ENCODE measurements at regions not wholly inside any gene's neighbourhood (a gene's known extent, or its start where the extent isn't known, plus 50 kb on each side); places are given as distances from the start of the nearest gene placed in this dataset.

DNA sequence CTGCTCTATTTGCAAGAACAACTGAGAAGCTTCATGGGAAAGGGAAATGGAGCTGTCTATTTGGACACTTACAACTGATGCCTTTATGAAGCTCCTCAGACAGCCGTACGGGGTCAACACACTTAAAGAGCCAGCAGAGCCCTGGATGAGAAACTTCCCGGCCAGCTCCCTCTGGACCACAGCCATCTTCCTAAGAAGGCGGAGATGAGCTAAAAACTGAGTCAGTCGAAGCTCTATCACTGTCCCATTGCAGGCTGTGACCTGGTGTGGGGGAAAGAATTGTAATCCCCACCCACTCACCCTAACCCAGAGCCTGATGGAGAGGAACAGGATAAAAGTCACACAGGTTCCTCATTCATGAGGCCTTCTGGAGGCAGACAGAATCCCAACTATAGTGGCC lies 360.4 kb upstream of the JARID2 start:
- TF ChIP-seq, protein P1, sequence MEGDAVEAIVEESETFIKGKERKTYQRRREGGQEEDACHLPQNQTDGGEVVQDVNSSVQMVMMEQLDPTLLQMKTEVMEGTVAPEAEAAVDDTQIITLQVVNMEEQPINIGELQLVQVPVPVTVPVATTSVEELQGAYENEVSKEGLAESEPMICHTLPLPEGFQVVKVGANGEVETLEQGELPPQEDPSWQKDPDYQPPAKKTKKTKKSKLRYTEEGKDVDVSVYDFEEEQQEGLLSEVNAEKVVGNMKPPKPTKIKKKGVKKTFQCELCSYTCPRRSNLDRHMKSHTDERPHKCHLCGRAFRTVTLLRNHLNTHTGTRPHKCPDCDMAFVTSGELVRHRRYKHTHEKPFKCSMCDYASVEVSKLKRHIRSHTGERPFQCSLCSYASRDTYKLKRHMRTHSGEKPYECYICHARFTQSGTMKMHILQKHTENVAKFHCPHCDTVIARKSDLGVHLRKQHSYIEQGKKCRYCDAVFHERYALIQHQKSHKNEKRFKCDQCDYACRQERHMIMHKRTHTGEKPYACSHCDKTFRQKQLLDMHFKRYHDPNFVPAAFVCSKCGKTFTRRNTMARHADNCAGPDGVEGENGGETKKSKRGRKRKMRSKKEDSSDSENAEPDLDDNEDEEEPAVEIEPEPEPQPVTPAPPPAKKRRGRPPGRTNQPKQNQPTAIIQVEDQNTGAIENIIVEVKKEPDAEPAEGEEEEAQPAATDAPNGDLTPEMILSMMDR (IDR thresholded peaks at IDR 0.05; ENCODE audit: control extremely low read depth, extremely low read depth) = no peak
- 78 to 86% methylated on average over 5 of the region's 5 CpGs for WGBS, 2 donors
- peak in 1 of 3 donors; percentile 29 for DNase-seq

DNA sequence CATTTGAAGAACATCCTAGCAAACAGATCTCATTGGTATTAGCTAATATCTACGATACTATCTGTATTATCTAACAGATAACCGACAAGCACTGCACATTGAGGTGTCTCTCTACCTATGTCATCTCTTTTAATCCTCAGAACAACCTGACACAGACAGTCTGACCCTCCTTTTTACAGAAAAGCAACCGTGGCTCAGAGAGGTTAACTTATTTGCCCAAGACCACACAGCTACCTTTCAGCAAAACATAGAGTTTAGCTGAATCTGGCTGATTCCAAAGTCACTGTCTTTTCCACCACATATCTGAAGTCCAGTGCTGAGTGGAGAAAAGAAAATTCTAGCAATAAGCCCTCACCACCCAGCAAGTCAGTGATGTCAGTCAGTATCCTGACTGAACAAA lies 358.7 kb upstream of the JARID2 start:
- TF ChIP-seq, protein P1 (IDR thresholded peaks at IDR 0.05; ENCODE audit: control extremely low read depth, extremely low read depth) = no peak
- ATAC-seq (ENCODE audit: insufficient read depth, low FRiP score) = no peak
- Histone ChIP-seq H3K4me3 (no peak overlapping the region), H3K9ac (ENCODE audit: insufficient read depth in 1 of 2, low read length in 2 of 2) (no peak overlapping the region), H3K27me3 (ENCODE audit: control insufficient read depth in 3 of 3, insufficient read depth in 3 of 3, low read length in 2 of 3) (no peaks in the 10 kb centered on the region), H3K27ac (ENCODE audit: low read depth in 1 of 2, low read length in 1 of 2) (no peak overlapping the region), H3K9me3 (ENCODE audit: control insufficient read depth in 4 of 4, insufficient read depth in 3 of 4, low read length in 3 of 4) (no peaks in the 10 kb centered on the region), H3K36me3 (ENCODE audit: control insufficient read depth in 4 of 4, insufficient read depth in 4 of 4, low read length in 4 of 4) (no peaks in the 10 kb centered on the region), H3K4me1 (ENCODE audit: control insufficient read depth in 5 of 5, insufficient read depth in 5 of 5, low read length in 5 of 5) (peaks cover 4 to 14% (median 5%) of the 10 kb centered on the region in 5 donors)
- no peak for DNase-seq
- 92 to 94% methylated on average over 3 of the region's 3 CpGs for WGBS, 2 donors

More for the DNA sequence above, 360.4 kb upstream of the JARID2 start:
- ATAC-seq (ENCODE audit: insufficient read depth, low FRiP score) = no peak
- H3K9ac ChIP-seq (ENCODE audit: insufficient read depth in 1 of 2, low read length in 2 of 2) = no peak overlapping the region
- no peaks in the 10 kb centered on the region for H3K27me3 ChIP-seq (ENCODE audit: control insufficient read depth in 3 of 3, insufficient read depth in 3 of 3, low read length in 2 of 3)
- peaks cover 4 to 19% (median 5%) of the 10 kb centered on the region in 5 donors for H3K4me1 ChIP-seq (ENCODE audit: control insufficient read depth in 5 of 5, insufficient read depth in 5 of 5, low read length in 5 of 5)
- no peaks in the 10 kb centered on the region for H3K36me3 ChIP-seq (ENCODE audit: control insufficient read depth in 4 of 4, insufficient read depth in 4 of 4, low read length in 4 of 4)
- H3K4me3 ChIP-seq = no peak overlapping the region
- H3K27ac ChIP-seq (ENCODE audit: low read depth in 1 of 2, low read length in 1 of 2) = no peak overlapping the region
- H3K9me3 ChIP-seq (ENCODE audit: control insufficient read depth in 4 of 4, insufficient read depth in 3 of 4, low read length in 3 of 4) = no peaks in the 10 kb centered on the region

DNA sequence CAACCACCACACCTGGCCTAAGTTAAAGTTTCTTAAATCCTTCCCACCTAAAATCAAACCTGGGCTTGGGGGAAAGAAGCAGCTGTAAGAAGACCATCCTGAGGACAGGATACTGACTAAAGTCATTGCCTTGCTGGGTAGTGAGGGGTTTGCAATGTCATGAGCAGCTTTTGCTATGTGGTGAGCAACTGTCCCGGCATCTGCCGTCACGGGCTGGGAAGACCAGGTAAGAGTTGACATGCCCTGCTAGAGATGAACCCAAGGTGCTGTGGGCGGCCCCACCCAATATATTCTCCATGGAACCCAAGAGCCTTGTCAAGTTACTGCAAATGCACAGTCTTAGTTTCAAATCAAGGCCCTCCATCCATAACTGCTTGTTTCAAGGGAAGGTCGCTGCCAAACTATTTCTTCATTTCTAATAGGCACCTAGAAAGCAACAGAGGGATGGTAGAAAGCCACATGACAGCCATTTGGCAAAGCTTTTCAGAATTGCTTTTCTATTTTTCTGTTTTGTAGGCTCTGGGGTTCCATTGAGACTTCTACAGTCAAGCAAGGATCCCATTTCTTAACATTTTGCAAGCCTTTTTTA lies 357.8 kb upstream of the JARID2 start:
- ATAC-seq (ENCODE audit: insufficient read depth, low FRiP score) (no peak), DNase-seq (no peak)
- H3K27me3 ChIP-seq (ENCODE audit: control insufficient read depth in 3 of 3, insufficient read depth in 3 of 3, low read length in 2 of 3) = no peaks in the 10 kb centered on the region
- no peak overlapping the region for H3K4me3 ChIP-seq
- WGBS, 2 donors = 93 to 98% methylated on average over 5 of the region's 5 CpGs
- H3K9me3 ChIP-seq (ENCODE audit: control insufficient read depth in 4 of 4, insufficient read depth in 3 of 4, low read length in 3 of 4) = no peaks in the 10 kb centered on the region
- no peak overlapping the region for H3K9ac ChIP-seq (ENCODE audit: insufficient read depth in 1 of 2, low read length in 2 of 2)
- H3K4me1 ChIP-seq (ENCODE audit: control insufficient read depth in 5 of 5, insufficient read depth in 5 of 5, low read length in 5 of 5) = peaks cover 0 to 7% (median 6%) of the 10 kb centered on the region in 5 donors
- no peaks in the 10 kb centered on the region for H3K36me3 ChIP-seq (ENCODE audit: control insufficient read depth in 4 of 4, insufficient read depth in 4 of 4, low read length in 4 of 4)
- TF ChIP-seq, protein P1 (IDR thresholded peaks at IDR 0.05; ENCODE audit: control extremely low read depth, extremely low read depth) = no peak
- H3K27ac ChIP-seq (ENCODE audit: low read depth in 1 of 2, low read length in 1 of 2) = no peak overlapping the region

DNA sequence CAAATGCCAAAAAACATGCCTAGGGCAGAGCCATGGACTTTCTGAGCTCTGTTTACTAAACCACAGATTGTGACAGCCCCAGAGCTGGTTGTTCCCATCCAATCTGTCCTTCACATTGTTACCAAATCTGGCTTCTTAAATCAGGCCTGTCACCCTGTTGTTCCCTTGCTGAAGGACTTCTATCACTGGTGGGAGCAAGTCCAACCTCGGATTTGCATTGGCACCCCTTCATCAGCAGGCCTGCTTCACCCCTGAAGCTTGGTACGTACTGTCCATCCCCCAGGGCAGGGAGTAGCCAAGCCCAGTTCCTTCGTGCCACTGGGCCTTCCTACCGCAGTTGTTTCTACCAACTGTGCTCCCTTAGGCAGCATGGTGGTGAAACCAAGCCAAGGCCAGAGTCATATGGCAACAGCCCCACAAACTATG lies 357.3 kb upstream of the JARID2 start:
- no peak for ATAC-seq (ENCODE audit: insufficient read depth, low FRiP score)
- TF ChIP-seq, protein P1 (IDR thresholded peaks at IDR 0.05; ENCODE audit: control extremely low read depth, extremely low read depth) = no peak
- peaks cover 0 to 7% (median 6%) of the 10 kb centered on the region in 5 donors for H3K4me1 ChIP-seq (ENCODE audit: control insufficient read depth in 5 of 5, insufficient read depth in 5 of 5, low read length in 5 of 5)
- no peak for DNase-seq
- H3K36me3 ChIP-seq (ENCODE audit: control insufficient read depth in 4 of 4, insufficient read depth in 4 of 4, low read length in 4 of 4) = no peaks in the 10 kb centered on the region
- no peak overlapping the region for H3K4me3 ChIP-seq
- H3K9me3 ChIP-seq (ENCODE audit: control insufficient read depth in 4 of 4, insufficient read depth in 3 of 4, low read length in 3 of 4) = no peaks in the 10 kb centered on the region
- no peak overlapping the region for H3K27ac ChIP-seq (ENCODE audit: low read depth in 1 of 2, low read length in 1 of 2)
- H3K9ac ChIP-seq (ENCODE audit: insufficient read depth in 1 of 2, low read length in 2 of 2) = no peak overlapping the region
- H3K27me3 ChIP-seq (ENCODE audit: control insufficient read depth in 3 of 3, insufficient read depth in 3 of 3, low read length in 2 of 3) = no peaks in the 10 kb centered on the region
- 93 to 95% methylated on average over 4 of the region's 4 CpGs for WGBS, 2 donors
